Peyer's patch (tissue), 4 donors: ENCODE measurements at regions not wholly inside any gene's neighbourhood (a gene's known extent, or its start where the extent isn't known, plus 50 kb on each side); places are given as distances from the start of the nearest gene placed in this dataset.
A peak's percentile ranks its signal among the peaks of the same experiment; 100 is the strongest.

ENCODE experiments used
- DNase-seq, 3 donors: peaks; one replicate each; pipeline ENCODE4 v3.0.0-alpha.2; 2017 to 2019
- H3K27ac ChIP-seq, 4 donors: fragments of 200-600 bp; sonication (generic); one replicate each; pipeline ENCODE4 v1.5.1; 2016 to 2019
- H3K27me3 ChIP-seq, 2 donors: fragments of 200-600 bp; sonication (generic); one replicate each; pipeline ENCODE4 v1.5.1; 2019
- H3K36me3 ChIP-seq, 3 donors: fragments of 200-600 bp; sonication (generic); one replicate each; pipeline ENCODE4 v1.5.1; 2016 to 2019
- H3K4me1 ChIP-seq, 4 donors: fragments of 200-600 bp; sonication (generic); one replicate each; pipeline ENCODE4 v1.5.1; 2016 to 2019
- H3K4me3 ChIP-seq, 4 donors: fragments of 200-600 bp; sonication (generic); 1 replicate in 3 of 4; 2 replicates in 1 of 4; pipeline ENCODE4 v1.5.1; 2016 to 2019; ENCODE audit warnings: mild to moderate bottlenecking in 1 of 4
- H3K9me3 ChIP-seq, 4 donors: fragments of 200-600 bp; sonication (generic); one replicate each; pipeline ENCODE4 v1.5.1; 2016 to 2019; ENCODE audit warnings: mild to moderate bottlenecking in 1 of 4
- POLR2A ChIP-seq, 2 donors: fragments of 450-650 bp; IDR thresholded peaks; one replicate each; pipeline ENCODE4 v1.5.1; 2017; ENCODE audit warnings: antibody characterized with exemption in 2 of 2, mild to moderate bottlenecking in 2 of 2, moderate library complexity in 2 of 2
- TF ChIP-seq, protein P1 (sequence below), 6 experiments: fragments of 450-650 bp in 4 of 6; fragments of 200-600 bp in 2 of 6; sonication (generic) in 1 of 6; IDR thresholded peaks; one replicate each; pipeline ENCODE4 v1.5.1; 2017 to 2019; ENCODE audit warnings: antibody characterized with exemption in 6 of 6, mild to moderate bottlenecking in 3 of 6, moderate library complexity in 1 of 6

DNA sequence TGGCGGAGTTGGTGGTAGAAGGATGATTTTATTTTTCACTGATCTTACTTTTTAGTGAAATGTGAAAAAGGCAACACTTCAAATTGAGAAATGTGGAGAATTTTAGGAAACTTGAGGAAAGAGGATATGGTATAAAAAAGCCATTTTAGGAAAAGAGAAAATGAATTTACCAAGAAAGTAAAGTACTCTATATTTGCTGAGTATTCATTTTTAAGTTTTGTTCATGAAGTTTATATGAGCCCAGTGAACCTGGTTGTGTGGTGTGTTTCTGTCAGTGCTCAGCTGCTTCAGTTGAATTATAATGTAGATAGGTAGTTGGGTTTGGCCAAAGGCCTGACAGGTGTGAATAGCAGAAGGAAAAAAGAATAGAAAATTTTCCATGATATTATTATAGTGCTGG, 345.5 kb upstream of the FSTL5 start:
- DNase-seq, result no peak
- no peaks in the 10 kb centered on the region for H3K9me3 ChIP-seq
- no peaks in the 10 kb centered on the region for H3K4me1 ChIP-seq
- no peaks in the 10 kb centered on the region for H3K36me3 ChIP-seq
- no peaks in the 10 kb centered on the region for H3K27me3 ChIP-seq
- no peak overlapping the region for H3K27ac ChIP-seq
- TF ChIP-seq, protein P1, sequence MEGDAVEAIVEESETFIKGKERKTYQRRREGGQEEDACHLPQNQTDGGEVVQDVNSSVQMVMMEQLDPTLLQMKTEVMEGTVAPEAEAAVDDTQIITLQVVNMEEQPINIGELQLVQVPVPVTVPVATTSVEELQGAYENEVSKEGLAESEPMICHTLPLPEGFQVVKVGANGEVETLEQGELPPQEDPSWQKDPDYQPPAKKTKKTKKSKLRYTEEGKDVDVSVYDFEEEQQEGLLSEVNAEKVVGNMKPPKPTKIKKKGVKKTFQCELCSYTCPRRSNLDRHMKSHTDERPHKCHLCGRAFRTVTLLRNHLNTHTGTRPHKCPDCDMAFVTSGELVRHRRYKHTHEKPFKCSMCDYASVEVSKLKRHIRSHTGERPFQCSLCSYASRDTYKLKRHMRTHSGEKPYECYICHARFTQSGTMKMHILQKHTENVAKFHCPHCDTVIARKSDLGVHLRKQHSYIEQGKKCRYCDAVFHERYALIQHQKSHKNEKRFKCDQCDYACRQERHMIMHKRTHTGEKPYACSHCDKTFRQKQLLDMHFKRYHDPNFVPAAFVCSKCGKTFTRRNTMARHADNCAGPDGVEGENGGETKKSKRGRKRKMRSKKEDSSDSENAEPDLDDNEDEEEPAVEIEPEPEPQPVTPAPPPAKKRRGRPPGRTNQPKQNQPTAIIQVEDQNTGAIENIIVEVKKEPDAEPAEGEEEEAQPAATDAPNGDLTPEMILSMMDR (IDR thresholded peaks at IDR 0.05), result no peak
- TF ChIP-seq POLR2A (IDR thresholded peaks at IDR 0.05), result no peak
- H3K4me3 ChIP-seq, result no peak overlapping the region

GRCh38 chr4:162506253-162506652, 342.5 kb upstream of the FSTL5 start:
- no peak for TF ChIP-seq POLR2A (IDR thresholded peaks at IDR 0.05)
- TF ChIP-seq, protein P1 (IDR thresholded peaks at IDR 0.05), result no peak
- Histone ChIP-seq H3K4me1 (no peaks in the 10 kb centered on the region), H3K27ac (no peak overlapping the region), H3K36me3 (no peaks in the 10 kb centered on the region), H3K9me3 (no peaks in the 10 kb centered on the region), H3K27me3 (no peaks in the 10 kb centered on the region), H3K4me3 (no peak overlapping the region)
- no peak for DNase-seq

DNA sequence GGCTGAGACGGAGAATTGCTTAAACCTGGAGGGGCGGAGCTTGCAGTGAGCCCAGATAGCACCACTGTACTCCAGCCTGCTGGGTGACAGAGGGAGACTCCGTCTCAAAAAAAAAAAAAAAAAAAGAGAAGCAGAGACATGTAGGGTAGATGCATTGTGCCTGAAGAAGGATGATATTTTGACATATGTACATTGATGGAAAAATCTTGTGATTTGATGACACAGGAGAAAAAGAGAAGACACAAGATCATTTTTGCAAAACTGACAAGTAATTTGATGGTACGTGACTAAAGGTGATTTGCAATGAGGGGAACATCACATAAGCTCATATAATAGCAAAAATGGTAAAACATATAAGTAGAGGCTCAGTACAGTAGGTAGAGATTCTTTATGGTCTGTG, 340.1 kb upstream of the FSTL5 start:
- DNase-seq, result no peak

GRCh38 chr4:162502109-162502508, 338.3 kb upstream of the FSTL5 start:
- H3K36me3 ChIP-seq, result no peaks in the 10 kb centered on the region
- no peak overlapping the region for H3K4me3 ChIP-seq
- no peaks in the 10 kb centered on the region for H3K27me3 ChIP-seq
- no peak for DNase-seq
- TF ChIP-seq, protein P1 (IDR thresholded peaks at IDR 0.05), result no peak
- TF ChIP-seq POLR2A (IDR thresholded peaks at IDR 0.05), result no peak
- no peaks in the 10 kb centered on the region for H3K4me1 ChIP-seq
- H3K9me3 ChIP-seq, result no peaks in the 10 kb centered on the region
- no peak overlapping the region for H3K27ac ChIP-seq

More for the DNA sequence above, 340.1 kb upstream of the FSTL5 start:
- no peak overlapping the region for H3K4me3 ChIP-seq
- TF ChIP-seq, protein P1 (IDR thresholded peaks at IDR 0.05), result no peak
- no peak for TF ChIP-seq POLR2A (IDR thresholded peaks at IDR 0.05)
- H3K4me1 ChIP-seq, result no peaks in the 10 kb centered on the region
- no peaks in the 10 kb centered on the region for H3K9me3 ChIP-seq
- H3K27me3 ChIP-seq, result no peaks in the 10 kb centered on the region
- H3K36me3 ChIP-seq, result no peaks in the 10 kb centered on the region
- H3K27ac ChIP-seq, result no peak overlapping the region

DNA sequence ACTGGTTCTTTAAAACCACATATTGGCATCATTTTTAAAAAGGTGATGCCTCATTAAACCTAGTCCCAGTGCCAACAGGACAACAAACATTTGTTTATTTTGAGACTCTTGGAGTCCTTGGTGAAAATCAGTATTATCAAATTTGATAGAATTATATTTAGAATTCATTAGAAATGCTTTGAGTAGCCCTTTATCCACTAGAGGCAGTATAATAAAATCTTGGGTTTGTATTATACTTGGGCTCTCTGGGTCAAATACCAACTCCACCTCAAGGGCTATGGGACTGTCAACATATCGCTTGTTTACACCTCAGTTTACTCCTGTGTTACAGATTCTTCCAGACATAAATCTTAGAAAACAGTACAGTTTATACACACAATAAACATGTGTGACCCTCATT, 335.7 kb upstream of the FSTL5 start:
- Histone ChIP-seq H3K27me3 (no peaks in the 10 kb centered on the region), H3K27ac (no peak overlapping the region), H3K4me3 (no peak overlapping the region), H3K4me1 (no peaks in the 10 kb centered on the region), H3K36me3 (no peaks in the 10 kb centered on the region), H3K9me3 (no peaks in the 10 kb centered on the region)
- TF ChIP-seq, protein P1 (IDR thresholded peaks at IDR 0.05), result peak in 1 of 6 experiments; percentile 17
- no peak for TF ChIP-seq POLR2A (IDR thresholded peaks at IDR 0.05)
- DNase-seq, result no peak

DNA sequence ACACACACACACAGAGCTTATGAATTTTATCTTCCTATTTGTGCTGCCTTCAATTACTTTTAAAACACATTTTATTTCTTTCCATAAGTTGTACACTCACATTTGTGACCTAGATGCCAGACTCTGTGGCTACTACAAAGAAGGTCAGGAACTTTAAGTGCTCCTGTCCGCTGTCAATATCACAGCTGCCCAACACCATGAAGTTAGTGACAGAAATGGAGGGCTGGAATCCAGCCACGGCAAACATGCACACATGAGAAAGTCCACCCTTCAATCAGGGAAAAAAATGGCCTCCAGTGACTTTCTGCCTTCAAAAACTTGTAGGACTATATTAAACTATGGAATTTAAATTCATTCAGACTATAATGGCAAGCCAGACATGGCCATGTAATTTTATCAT, 334.4 kb upstream of the FSTL5 start:
- Histone ChIP-seq H3K27ac (no peak overlapping the region), H3K36me3 (no peaks in the 10 kb centered on the region), H3K27me3 (no peaks in the 10 kb centered on the region), H3K9me3 (no peaks in the 10 kb centered on the region), H3K4me3 (no peak overlapping the region), H3K4me1 (no peaks in the 10 kb centered on the region)
- no peak for DNase-seq
- TF ChIP-seq, protein P1 (IDR thresholded peaks at IDR 0.05), result no peak
- TF ChIP-seq POLR2A (IDR thresholded peaks at IDR 0.05), result no peak
